Endodermal cell (in vitro differentiated cells): ENCODE measurements at regions not wholly inside any gene's neighbourhood (a gene's known extent, or its start where the extent isn't known, plus 50 kb on each side); places are given as distances from the start of the nearest gene placed in this dataset.

Experiments
- DNase-seq: peaks from one replicate; pipeline ENCODE4 v3.0.0-alpha.2; 2017
- H3K27ac ChIP-seq: 2 replicates; pipeline ENCODE4 v1.5.1; 2013; ENCODE audit warnings: mild to moderate bottlenecking, low read depth, low read length, moderate library complexity
- H3K27me3 ChIP-seq: 2 replicates; pipeline ENCODE4 v1.6.1; 2013; ENCODE audit warnings: mild to moderate bottlenecking, low read length, moderate library complexity; ENCODE audit not compliant: insufficient read depth, control insufficient read depth, poor library complexity, severe bottlenecking
- H3K36me3 ChIP-seq: 2 replicates; pipeline ENCODE4 v1.7.0; 2013; ENCODE audit warnings: mild to moderate bottlenecking, low read length, moderate library complexity; ENCODE audit not compliant: control insufficient read depth, insufficient read depth
- H3K4me1 ChIP-seq: one replicate; pipeline ENCODE4 v1.7.0; 2013; ENCODE audit warnings: low read length; ENCODE audit not compliant: control insufficient read depth, insufficient read depth
- H3K4me3 ChIP-seq: 2 replicates; pipeline ENCODE4 v1.5.1; 2013; ENCODE audit warnings: mild to moderate bottlenecking, low read length, moderate library complexity
- H3K9ac ChIP-seq: 2 replicates; pipeline ENCODE4 v1.6.1; 2013; ENCODE audit warnings: mild to moderate bottlenecking, low read length, moderate library complexity; ENCODE audit not compliant: poor library complexity, severe bottlenecking; ENCODE audit errors: extremely low read depth
- H3K9me3 ChIP-seq: 2 replicates; pipeline ENCODE4 v1.6.1; 2013; ENCODE audit warnings: mild to moderate bottlenecking, low read length, moderate library complexity; ENCODE audit not compliant: control insufficient read depth
- H3K27ac Mint-ChIP-seq: 2 replicates; pipeline ENCODE4 v1.8.0; 2020; ENCODE audit warnings: mixed read lengths
- H3K27me3 Mint-ChIP-seq: 2 replicates; pipeline ENCODE4 v1.8.0; 2021; ENCODE audit warnings: mild to moderate bottlenecking, mixed read lengths; ENCODE audit not compliant: insufficient read depth
- H3K36me3 Mint-ChIP-seq: 2 replicates; pipeline ENCODE4 v1.8.0; 2020; ENCODE audit warnings: low read depth, mixed read lengths
- H3K4me1 Mint-ChIP-seq: 2 replicates; pipeline ENCODE4 v1.8.0; 2020; ENCODE audit warnings: mixed read lengths
- H3K4me3 Mint-ChIP-seq: 2 replicates; pipeline ENCODE4 v1.8.0; 2020; ENCODE audit warnings: mild to moderate bottlenecking, moderate library complexity, mixed read lengths
- H3K9me3 Mint-ChIP-seq: 2 replicates; pipeline ENCODE4 v1.8.0; 2020; ENCODE audit warnings: mild to moderate bottlenecking, mixed read lengths
- CTCF ChIP-seq: fragments of 200-600 bp; sonication (generic); conservative IDR thresholded peaks from 2 replicates; pipeline ENCODE4 v1.5.0; 2021; ENCODE audit warnings: antibody characterized with exemption, mild to moderate bottlenecking
- WGBS, 2 experiments: methylation state at CpG; one replicate each; pipeline versions ENCODE4 v1.1.5 to v1.1.7; 2013; ENCODE audit warnings: missing lambda C conversion rate in 2 of 2, mixed read lengths in 1 of 2; ENCODE audit not compliant: insufficient coverage in 1 of 2, insufficient read length in 1 of 2; 5-methylcytosine and 5-hydroxymethylcytosine counted together

GRCh38 chr13:20331419-20331818 lies 99.3 kb upstream of the GJB6 start:
- WGBS, 2 experiments, result 80 to 85% methylated on average over 2 of the region's 2 CpGs
- Mint-ChIP-seq H3K9me3 (peaks cover 10% of the 10 kb centered on the region), H3K36me3 (no peaks in the 10 kb centered on the region), H3K27ac (no peak overlapping the region), H3K27me3 (peaks cover 4% of the 10 kb centered on the region), H3K4me3 (no peak overlapping the region), H3K4me1 (peaks cover 14% of the 10 kb centered on the region)
- Histone ChIP-seq H3K4me3 (no peak overlapping the region), H3K27me3 (no peaks in the 10 kb centered on the region), H3K27ac (no peak overlapping the region), H3K9ac (no peak overlapping the region), H3K9me3 (no peaks in the 10 kb centered on the region), H3K4me1 (no peaks in the 10 kb centered on the region), H3K36me3 (no peaks in the 10 kb centered on the region)
- TF ChIP-seq CTCF, result peak; percentile 53
- DNase-seq, result no peak

DNA sequence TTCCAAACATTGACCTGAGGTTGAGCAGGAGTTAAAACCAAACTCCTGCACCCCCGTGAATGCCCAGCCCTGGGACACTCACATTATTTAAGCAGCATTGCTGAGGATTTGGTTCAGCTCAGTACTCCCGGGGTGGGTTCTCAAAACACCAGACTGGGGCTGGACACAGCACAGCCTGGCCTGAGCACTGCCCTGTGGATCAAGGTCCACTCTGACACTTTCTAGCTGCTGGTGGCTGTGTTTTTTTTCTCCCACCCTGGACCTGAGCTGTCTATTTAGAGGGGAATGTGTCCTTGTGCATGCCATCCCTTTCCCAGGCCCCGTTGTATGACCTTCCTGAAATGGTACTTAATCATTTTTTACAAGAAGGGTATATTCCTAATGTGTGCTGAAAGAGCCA lies 94.7 kb upstream of the GJB6 start:
- Mint-ChIP-seq H3K9me3 (peaks cover 24% of the 10 kb centered on the region), H3K36me3 (peaks cover 2% of the 10 kb centered on the region), H3K27ac (no peak overlapping the region), H3K4me1 (no peaks in the 10 kb centered on the region), H3K27me3 (peaks cover 9% of the 10 kb centered on the region), H3K4me3 (no peak overlapping the region)
- WGBS, 2 experiments, result 90% methylated on average over 2 to 3 of the region's 3 CpGs
- Histone ChIP-seq H3K9me3 (peaks cover 4% of the 10 kb centered on the region), H3K4me1 (no peaks in the 10 kb centered on the region), H3K27ac (no peak overlapping the region), H3K9ac (no peak overlapping the region), H3K4me3 (no peak overlapping the region), H3K27me3 (no peaks in the 10 kb centered on the region), H3K36me3 (no peaks in the 10 kb centered on the region)
- TF ChIP-seq CTCF, result no peak
- DNase-seq, result no peak

DNA sequence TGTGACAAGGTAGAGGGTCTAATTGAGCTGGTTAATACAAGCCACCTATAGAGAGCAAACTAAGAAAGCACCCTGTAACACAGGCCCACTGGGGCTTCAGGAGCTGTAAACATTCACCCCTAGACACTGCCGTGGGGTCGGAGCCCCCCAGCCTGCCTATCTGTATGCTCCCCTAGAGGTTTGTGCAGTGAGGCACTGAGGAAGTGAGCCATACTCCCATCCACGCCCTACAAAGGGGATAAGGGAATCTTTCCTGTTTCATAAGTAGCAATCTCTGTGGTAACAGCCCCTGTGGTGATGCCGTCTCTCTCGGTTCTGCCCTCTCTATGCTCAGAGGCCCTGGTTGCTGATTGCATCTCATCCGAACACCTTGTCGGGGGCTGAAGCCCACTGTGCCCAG lies 94.2 kb upstream of the GJB6 start:
- Mint-ChIP-seq H3K27ac (no peak overlapping the region), H3K4me3 (no peak overlapping the region), H3K9me3 (peaks cover 24% of the 10 kb centered on the region), H3K4me1 (no peaks in the 10 kb centered on the region), H3K36me3 (peaks cover 2% of the 10 kb centered on the region), H3K27me3 (peaks cover 9% of the 10 kb centered on the region)
- Histone ChIP-seq H3K9me3 (peaks cover 4% of the 10 kb centered on the region), H3K4me1 (no peaks in the 10 kb centered on the region), H3K27ac (no peak overlapping the region), H3K36me3 (no peaks in the 10 kb centered on the region), H3K4me3 (no peak overlapping the region), H3K9ac (no peak overlapping the region), H3K27me3 (no peaks in the 10 kb centered on the region)
- 76 to 91% methylated on average over 6 to 7 of the region's 7 CpGs for WGBS, 2 experiments
- TF ChIP-seq CTCF, result no peak
- DNase-seq, result no peak
